ENCODE measurements at regions not wholly inside any gene's neighbourhood (a gene's known extent, or its start where the extent isn't known, plus 50 kb on each side); places are given as distances from the start of the nearest gene placed in this dataset.
A peak's percentile ranks its signal among the peaks of the same experiment; 100 is the strongest.

DNA sequence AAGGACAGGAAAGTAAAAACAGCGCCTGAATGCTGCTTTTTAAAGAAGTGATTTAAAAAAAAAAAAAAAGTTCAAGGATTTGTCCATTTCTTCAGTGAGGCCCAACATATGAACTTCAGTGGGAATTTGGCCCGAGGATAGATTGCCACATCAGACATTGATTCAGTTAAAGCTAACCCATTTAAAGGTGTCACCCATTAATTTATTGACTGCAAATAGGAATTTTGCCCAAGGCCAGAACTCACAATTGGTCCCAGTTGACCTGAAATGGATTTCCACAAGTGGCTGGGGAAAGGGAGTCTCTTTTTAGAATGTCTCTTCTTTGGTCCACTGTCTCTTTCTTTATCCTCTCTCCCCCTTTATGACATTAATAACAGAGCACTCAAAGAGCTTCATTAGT, 86.5 kb upstream of the RPL34 start:
- Histone ChIP-seq H3K36me3 (no peaks in the 10 kb centered on the region), H3K27me3 (no peaks in the 10 kb centered on the region), H3K4me3 (no peak overlapping the region), H3K4me1 (ENCODE audit: low read depth) (peaks cover 4% of the 10 kb centered on the region), H3K27ac (no peak overlapping the region), H3K9me3 (ENCODE audit: low read depth) (no peaks in the 10 kb centered on the region)
- TF ChIP-seq, protein P1, sequence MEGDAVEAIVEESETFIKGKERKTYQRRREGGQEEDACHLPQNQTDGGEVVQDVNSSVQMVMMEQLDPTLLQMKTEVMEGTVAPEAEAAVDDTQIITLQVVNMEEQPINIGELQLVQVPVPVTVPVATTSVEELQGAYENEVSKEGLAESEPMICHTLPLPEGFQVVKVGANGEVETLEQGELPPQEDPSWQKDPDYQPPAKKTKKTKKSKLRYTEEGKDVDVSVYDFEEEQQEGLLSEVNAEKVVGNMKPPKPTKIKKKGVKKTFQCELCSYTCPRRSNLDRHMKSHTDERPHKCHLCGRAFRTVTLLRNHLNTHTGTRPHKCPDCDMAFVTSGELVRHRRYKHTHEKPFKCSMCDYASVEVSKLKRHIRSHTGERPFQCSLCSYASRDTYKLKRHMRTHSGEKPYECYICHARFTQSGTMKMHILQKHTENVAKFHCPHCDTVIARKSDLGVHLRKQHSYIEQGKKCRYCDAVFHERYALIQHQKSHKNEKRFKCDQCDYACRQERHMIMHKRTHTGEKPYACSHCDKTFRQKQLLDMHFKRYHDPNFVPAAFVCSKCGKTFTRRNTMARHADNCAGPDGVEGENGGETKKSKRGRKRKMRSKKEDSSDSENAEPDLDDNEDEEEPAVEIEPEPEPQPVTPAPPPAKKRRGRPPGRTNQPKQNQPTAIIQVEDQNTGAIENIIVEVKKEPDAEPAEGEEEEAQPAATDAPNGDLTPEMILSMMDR (IDR thresholded peaks at IDR 0.05; ENCODE audit: low read depth, low read length) = no peak
- no peak for DNase-seq (ENCODE audit: low read depth in 1 of 2, low spot score in 1 of 2)

DNA sequence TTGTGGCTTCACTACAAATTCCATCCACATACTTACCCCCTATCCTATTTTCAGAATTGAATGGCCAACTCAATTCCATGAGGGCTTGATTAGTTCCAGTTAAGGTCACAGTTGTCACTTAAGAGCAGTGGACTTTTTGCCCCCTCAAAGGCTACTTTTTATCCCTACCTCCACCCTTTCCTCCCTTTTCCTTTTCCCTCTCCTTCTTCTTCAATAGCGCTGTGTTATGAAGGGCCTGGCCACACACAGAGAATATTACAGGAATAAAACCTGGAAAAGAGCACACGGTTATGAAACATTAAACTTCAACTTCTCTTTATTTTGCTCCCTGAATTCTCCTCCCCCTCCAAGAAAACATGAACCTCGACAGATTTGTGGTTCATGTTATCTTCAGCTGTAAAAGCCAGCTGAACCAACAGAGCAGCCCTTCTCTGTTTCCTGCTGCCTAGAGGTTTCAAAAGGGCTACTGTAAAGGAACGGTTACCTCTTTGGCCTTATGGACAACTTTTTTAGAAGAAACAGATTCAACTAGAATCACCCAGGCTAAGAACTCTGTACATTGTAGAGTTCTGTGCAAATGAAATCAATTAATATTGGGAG, 87.0 kb upstream of the RPL34 start:
- TF ChIP-seq, protein P1 (IDR thresholded peaks at IDR 0.05; ENCODE audit: low read depth, low read length) = no peak
- Histone ChIP-seq H3K4me1 (ENCODE audit: low read depth) (peaks cover 4% of the 10 kb centered on the region), H3K27ac (peak overlapping the region; percentile 41), H3K9me3 (ENCODE audit: low read depth) (no peaks in the 10 kb centered on the region), H3K4me3 (no peak overlapping the region), H3K27me3 (no peaks in the 10 kb centered on the region), H3K36me3 (no peaks in the 10 kb centered on the region)
- DNase-seq (ENCODE audit: low read depth in 1 of 2, low spot score in 1 of 2) = peak in 1 of 2 donors; percentile 35

- Histone ChIP-seq H3K4me1 (ENCODE audit: low read depth) (peaks cover 4% of the 10 kb centered on the region), H3K36me3 (no peaks in the 10 kb centered on the region), H3K27ac (no peak overlapping the region), H3K27me3 (no peaks in the 10 kb centered on the region), H3K4me3 (no peak overlapping the region), H3K9me3 (ENCODE audit: low read depth) (no peaks in the 10 kb centered on the region)
- no peak for DNase-seq (ENCODE audit: low read depth in 1 of 2, low spot score in 1 of 2)
- TF ChIP-seq, protein P1 (IDR thresholded peaks at IDR 0.05; ENCODE audit: low read depth, low read length) = no peak
Observed at GRCh38 chr4:108532738-108533137, 87.6 kb upstream of the RPL34 start.

GRCh38 chr4:108532187-108532586, 88.2 kb upstream of the RPL34 start:
- H3K27me3 ChIP-seq = no peaks in the 10 kb centered on the region
- H3K4me1 ChIP-seq (ENCODE audit: low read depth) = peaks cover 4% of the 10 kb centered on the region
- H3K27ac ChIP-seq = no peak overlapping the region
- H3K9me3 ChIP-seq (ENCODE audit: low read depth) = no peaks in the 10 kb centered on the region
- no peak overlapping the region for H3K4me3 ChIP-seq
- H3K36me3 ChIP-seq = no peaks in the 10 kb centered on the region
- no peak for DNase-seq (ENCODE audit: low read depth in 1 of 2, low spot score in 1 of 2)
- TF ChIP-seq, protein P1 (IDR thresholded peaks at IDR 0.05; ENCODE audit: low read depth, low read length) = no peak

GRCh38 chr4:108531461-108531860, 88.9 kb upstream of the RPL34 start:
- no peak for DNase-seq (ENCODE audit: low read depth in 1 of 2, low spot score in 1 of 2)
- TF ChIP-seq, protein P1 (IDR thresholded peaks at IDR 0.05; ENCODE audit: low read depth, low read length) = no peak
- Histone ChIP-seq H3K9me3 (ENCODE audit: low read depth) (no peaks in the 10 kb centered on the region), H3K4me3 (no peak overlapping the region), H3K27ac (no peak overlapping the region), H3K36me3 (no peaks in the 10 kb centered on the region), H3K27me3 (no peaks in the 10 kb centered on the region), H3K4me1 (ENCODE audit: low read depth) (peaks cover 4% of the 10 kb centered on the region)

All from cardiac muscle cell (in vitro differentiated cells and primary cell).